SK-N-SH (cell line): ENCODE measurements at regions not wholly inside any gene's neighbourhood (a gene's known extent, or its start where the extent isn't known, plus 50 kb on each side); places are given as distances from the start of the nearest gene placed in this dataset.

ENCODE experiments used
- CTCF ChIP-seq: fragments of 200-600 bp; sonication (generic); IDR thresholded peaks from 2 replicates; pipeline ENCODE4 v1.6.1; 2017; ENCODE audit warnings: antibody characterized with exemption, mild to moderate bottlenecking, moderate library complexity
- EP300 ChIP-seq, 2 experiments: IDR thresholded peaks; 2 replicates each; pipeline versions ENCODE4 v1.4.0 to v1.6.1; 2012; ENCODE audit warnings: borderline replicate concordance in 1 of 2, low read depth in 1 of 2, low read length in 1 of 2
- EZH2phosphoT487 ChIP-seq: fragments of 200-600 bp; sonication (generic); IDR thresholded peaks from 2 replicates; pipeline ENCODE4 v1.6.1; 2017; ENCODE audit warnings: low read depth, mixed run types, mild to moderate bottlenecking, antibody characterized with exemption, moderate library complexity, borderline replicate concordance
- NRF1 ChIP-seq: IDR thresholded peaks from 2 replicates; pipeline ENCODE4 v1.6.1; 2012; ENCODE audit warnings: low read depth, mild to moderate bottlenecking, low read length

- TF ChIP-seq EP300 (IDR thresholded peaks at IDR 0.05; ENCODE audit: borderline replicate concordance in 1 of 2, low read depth in 1 of 2, low read length in 1 of 2) (no peak), NRF1 (no peak), EZH2phosphoT487 (no peak), CTCF (no peak)
Observed at GRCh38 chr13:99105160-99105559, 95.5 kb upstream of the UBAC2 start.
